ENCODE measurements at regions not wholly inside any gene's neighbourhood (a gene's known extent, or its start where the extent isn't known, plus 50 kb on each side); places are given as distances from the start of the nearest gene placed in this dataset.

GRCh38 chr10:76766682-76767081 is 870.9 kb downstream of the KCNMA1 start:
- TF ChIP-seq CTCF (IDR thresholded peaks at IDR 0.05), result no peak
- no peak for TF ChIP-seq EZH2 (IDR thresholded peaks at IDR 0.05)
